ENCODE measurements at regions not wholly inside any gene's neighbourhood (a gene's known extent, or its start where the extent isn't known, plus 50 kb on each side); places are given as distances from the start of the nearest gene placed in this dataset.

- TF ChIP-seq CTCF (IDR thresholded peaks at IDR 0.05; ENCODE audit: low read length) (no peak), EZH2 (optimal IDR thresholded peaks at IDR 0.05; ENCODE audit: low read depth, low read length) (no peak)
Observed at GRCh38 chr18:75477900-75478299, 50.4 kb upstream of the SMIM21 start.
